ENCODE measurements at regions not wholly inside any gene's neighbourhood (a gene's known extent, or its start where the extent isn't known, plus 50 kb on each side); places are given as distances from the start of the nearest gene placed in this dataset.
"Not testable (repeated sequence)": the region's sequence is repeated elsewhere in the genome, so short reads cannot be mapped to it uniquely, and the experiment has no call there.

DNA sequence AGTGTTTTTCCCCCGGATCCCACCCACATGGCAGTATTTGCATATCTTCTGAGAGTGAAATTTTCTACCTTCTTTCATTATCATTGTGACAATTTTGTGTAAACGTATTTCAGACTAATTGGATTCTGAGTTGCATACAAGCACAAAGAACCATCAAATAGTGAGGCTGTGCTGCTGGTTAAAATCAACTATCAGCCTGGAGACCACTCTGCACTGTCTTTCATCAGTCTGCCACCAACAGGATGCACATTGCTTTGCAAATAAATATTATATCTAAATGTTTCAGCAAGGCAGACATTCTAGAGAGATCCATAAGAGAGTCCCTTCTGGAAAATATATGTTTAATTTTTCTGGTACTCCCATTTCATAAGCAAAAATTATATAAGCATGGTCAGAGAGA lies 851.8 kb downstream of the XPNPEP1 start:
- peaks cover 5% of the 10 kb centered on the region for H3K9me3 ChIP-seq (ENCODE audit: control insufficient read depth, low read length)
- no peaks in the 10 kb centered on the region for H3K4me1 ChIP-seq (ENCODE audit: control insufficient read depth, insufficient read depth, low read length, poor library complexity, severe bottlenecking)
- H3K36me3 ChIP-seq (ENCODE audit: control insufficient read depth, insufficient read depth, low read length), result no peaks in the 10 kb centered on the region
- WGBS, 2 experiments (ENCODE audit: insufficient coverage in 2 of 2), result 80% methylated on average over 1 of the region's 2 CpGs; no CpG with 5 or more reads in 1 of the 2 experiments
- H3K27ac ChIP-seq (ENCODE audit: low read depth, low read length, severe bottlenecking), result no peak overlapping the region
- H3K4me3 ChIP-seq (ENCODE audit: extremely low read depth, insufficient read depth, low read length, poor library complexity, severe bottlenecking), result no peak overlapping the region

DNA sequence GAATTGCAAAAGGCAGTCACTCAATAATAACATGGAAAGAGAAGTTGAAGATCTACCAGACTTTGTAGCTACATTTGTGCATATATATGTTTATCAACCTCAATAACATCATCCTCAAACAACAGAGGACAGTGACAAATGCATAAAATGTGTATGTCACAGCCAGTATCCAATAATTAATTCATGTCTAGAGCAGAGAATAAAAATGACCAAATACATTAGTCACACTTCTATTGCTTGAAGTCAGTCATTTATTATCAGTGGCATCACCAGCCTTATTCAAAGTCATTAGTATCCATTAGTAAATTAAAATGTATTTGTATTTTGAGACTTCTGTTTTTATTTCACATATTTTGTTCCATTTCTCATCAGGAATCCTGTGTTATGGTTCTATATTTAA lies 852.8 kb downstream of the XPNPEP1 start:
- H3K4me3 ChIP-seq (ENCODE audit: extremely low read depth, insufficient read depth, low read length, poor library complexity, severe bottlenecking), result no peak overlapping the region
- H3K9me3 ChIP-seq (ENCODE audit: control insufficient read depth, low read length), result no peaks in the 10 kb centered on the region
- H3K27ac ChIP-seq (ENCODE audit: low read depth, low read length, severe bottlenecking), result no peak overlapping the region
- no peaks in the 10 kb centered on the region for H3K4me1 ChIP-seq (ENCODE audit: control insufficient read depth, insufficient read depth, low read length, poor library complexity, severe bottlenecking)
- H3K36me3 ChIP-seq (ENCODE audit: control insufficient read depth, insufficient read depth, low read length), result no peaks in the 10 kb centered on the region

DNA sequence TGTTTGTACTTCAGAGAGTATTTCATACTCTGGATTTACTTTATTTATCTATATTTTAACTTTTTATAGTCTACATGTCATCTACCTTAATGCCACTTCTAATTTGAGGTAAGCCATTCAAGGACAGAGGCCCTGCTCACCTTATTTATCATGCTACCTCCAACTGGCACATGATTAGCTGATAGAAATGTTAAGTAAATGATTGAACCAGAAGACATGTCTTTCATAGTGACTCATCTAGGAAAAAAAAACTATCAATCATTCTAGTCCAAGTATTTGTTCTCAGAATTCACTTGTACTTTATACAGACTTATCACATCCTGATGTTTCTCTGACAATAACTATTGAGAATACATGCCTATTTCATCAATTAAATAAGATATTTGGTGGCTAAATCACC lies 856.3 kb downstream of the XPNPEP1 start:
- no peak overlapping the region for H3K4me3 ChIP-seq (ENCODE audit: extremely low read depth, insufficient read depth, low read length, poor library complexity, severe bottlenecking)
- no peaks in the 10 kb centered on the region for H3K4me1 ChIP-seq (ENCODE audit: control insufficient read depth, insufficient read depth, low read length, poor library complexity, severe bottlenecking)
- H3K9me3 ChIP-seq (ENCODE audit: control insufficient read depth, low read length), result peaks cover 15% of the 10 kb centered on the region
- no peak overlapping the region for H3K27ac ChIP-seq (ENCODE audit: low read depth, low read length, severe bottlenecking)
- H3K36me3 ChIP-seq (ENCODE audit: control insufficient read depth, insufficient read depth, low read length), result no peaks in the 10 kb centered on the region

DNA sequence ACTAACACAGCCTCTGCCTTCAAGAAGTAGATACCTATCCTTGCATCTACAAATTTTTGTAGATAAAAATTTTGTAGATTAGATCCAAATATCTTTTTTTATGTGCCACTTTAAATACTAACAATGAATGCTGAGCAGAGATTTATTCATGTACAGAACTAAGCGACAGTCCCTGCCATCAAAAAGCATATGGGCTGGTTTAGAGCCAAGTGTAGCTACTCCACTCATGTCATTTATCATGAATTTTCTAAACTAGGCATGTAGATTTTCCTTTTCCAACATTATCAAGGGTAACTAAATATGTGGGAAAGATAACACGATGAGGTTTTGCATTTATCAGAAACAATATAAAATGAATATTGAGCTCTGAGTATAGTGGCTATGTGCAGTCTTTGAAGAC lies 857.5 kb downstream of the XPNPEP1 start:
- no peak overlapping the region for H3K27ac ChIP-seq (ENCODE audit: low read depth, low read length, severe bottlenecking)
- WGBS, 2 experiments (ENCODE audit: insufficient coverage in 2 of 2), result 40% methylated on average over 1 of the region's 2 CpGs; no CpG with 5 or more reads in 1 of the 2 experiments
- no peaks in the 10 kb centered on the region for H3K36me3 ChIP-seq (ENCODE audit: control insufficient read depth, insufficient read depth, low read length)
- H3K4me3 ChIP-seq (ENCODE audit: extremely low read depth, insufficient read depth, low read length, poor library complexity, severe bottlenecking), result no peak overlapping the region
- H3K4me1 ChIP-seq (ENCODE audit: control insufficient read depth, insufficient read depth, low read length, poor library complexity, severe bottlenecking), result no peaks in the 10 kb centered on the region
- H3K9me3 ChIP-seq (ENCODE audit: control insufficient read depth, low read length), result peaks cover 15% of the 10 kb centered on the region

DNA sequence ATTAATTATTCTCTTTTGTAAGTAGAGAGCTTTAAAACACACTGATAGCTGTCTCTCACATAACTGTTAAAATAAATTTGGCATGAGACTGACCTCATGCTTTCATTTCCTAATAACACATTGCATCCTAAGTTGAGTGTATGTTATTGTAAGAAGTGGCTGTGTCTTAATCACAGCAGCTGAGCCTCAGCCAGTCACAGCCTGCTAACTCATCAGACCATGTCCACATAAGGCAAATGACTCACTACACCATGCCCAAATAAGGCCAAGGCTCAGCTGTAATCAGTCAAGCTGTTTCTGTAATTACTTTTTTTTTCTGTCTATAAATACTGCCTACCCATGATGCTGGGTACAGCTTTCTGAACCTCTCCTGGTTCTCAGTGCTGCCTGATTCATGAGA lies 860.9 kb downstream of the XPNPEP1 start:
- no peak overlapping the region for H3K4me3 ChIP-seq (ENCODE audit: extremely low read depth, insufficient read depth, low read length, poor library complexity, severe bottlenecking)
- H3K36me3 ChIP-seq (ENCODE audit: control insufficient read depth, insufficient read depth, low read length), result no peaks in the 10 kb centered on the region
- no peaks in the 10 kb centered on the region for H3K4me1 ChIP-seq (ENCODE audit: control insufficient read depth, insufficient read depth, low read length, poor library complexity, severe bottlenecking)
- no peak overlapping the region for H3K27ac ChIP-seq (ENCODE audit: low read depth, low read length, severe bottlenecking)
- H3K9me3 ChIP-seq (ENCODE audit: control insufficient read depth, low read length), result peaks cover 22% of the 10 kb centered on the region

DNA sequence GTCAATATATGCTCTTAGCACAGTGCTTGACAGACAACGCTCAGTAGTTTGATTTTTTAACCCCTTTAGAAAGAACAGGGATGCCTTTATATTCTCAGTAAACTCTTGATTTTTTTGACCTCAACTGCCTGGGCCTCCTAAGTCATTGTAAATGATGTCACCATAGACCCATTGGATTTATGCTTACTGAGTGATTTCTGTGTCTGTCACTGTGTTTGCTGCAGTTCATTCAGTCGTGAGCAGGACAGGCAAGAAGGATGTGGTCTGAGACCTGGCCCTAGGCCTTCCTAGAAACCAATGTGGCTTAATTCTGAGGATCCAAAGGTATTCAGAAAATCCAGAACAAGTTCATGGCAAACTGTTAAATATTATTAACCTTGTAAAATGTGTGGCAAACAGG lies 868.1 kb downstream of the XPNPEP1 start:
- Histone ChIP-seq H3K9me3 (ENCODE audit: control insufficient read depth, low read length) (peaks cover 10% of the 10 kb centered on the region), H3K4me3 (ENCODE audit: extremely low read depth, insufficient read depth, low read length, poor library complexity, severe bottlenecking) (no peak overlapping the region), H3K27ac (ENCODE audit: low read depth, low read length, severe bottlenecking) (no peak overlapping the region), H3K4me1 (ENCODE audit: control insufficient read depth, insufficient read depth, low read length, poor library complexity, severe bottlenecking) (no peaks in the 10 kb centered on the region), H3K36me3 (ENCODE audit: control insufficient read depth, insufficient read depth, low read length) (no peaks in the 10 kb centered on the region)
- 44 to 50% methylated on average over 1 of the region's 2 CpGs for WGBS, 2 experiments (ENCODE audit: insufficient coverage in 2 of 2)

DNA sequence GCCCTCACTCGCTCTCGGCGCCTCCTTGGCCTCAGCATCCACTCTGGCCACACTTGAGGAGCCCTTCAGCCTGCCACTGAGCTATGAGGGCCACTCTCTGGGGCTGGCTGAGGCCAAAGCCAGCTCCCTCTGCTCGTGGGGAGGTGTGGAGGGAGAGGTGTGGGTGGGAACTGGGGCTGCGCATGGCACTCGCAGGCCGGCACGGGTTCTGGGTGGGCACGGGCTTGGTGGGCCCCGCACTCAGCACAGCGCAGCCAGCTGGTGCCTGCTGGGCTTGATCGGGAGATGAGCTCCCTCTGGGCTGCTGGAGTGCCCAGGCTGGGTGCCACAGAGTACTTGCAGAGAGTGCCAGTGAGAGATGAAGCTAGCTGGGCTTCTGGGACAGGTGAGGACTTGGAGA lies 875.5 kb downstream of the XPNPEP1 start:
- 91 to 95% methylated on average over 8 to 9 of the region's 12 CpGs for WGBS, 2 experiments (ENCODE audit: insufficient coverage in 2 of 2)
- Histone ChIP-seq H3K4me3 (ENCODE audit: extremely low read depth, insufficient read depth, low read length, poor library complexity, severe bottlenecking) (no peak overlapping the region), H3K27ac (ENCODE audit: low read depth, low read length, severe bottlenecking) (no peak overlapping the region)

DNA sequence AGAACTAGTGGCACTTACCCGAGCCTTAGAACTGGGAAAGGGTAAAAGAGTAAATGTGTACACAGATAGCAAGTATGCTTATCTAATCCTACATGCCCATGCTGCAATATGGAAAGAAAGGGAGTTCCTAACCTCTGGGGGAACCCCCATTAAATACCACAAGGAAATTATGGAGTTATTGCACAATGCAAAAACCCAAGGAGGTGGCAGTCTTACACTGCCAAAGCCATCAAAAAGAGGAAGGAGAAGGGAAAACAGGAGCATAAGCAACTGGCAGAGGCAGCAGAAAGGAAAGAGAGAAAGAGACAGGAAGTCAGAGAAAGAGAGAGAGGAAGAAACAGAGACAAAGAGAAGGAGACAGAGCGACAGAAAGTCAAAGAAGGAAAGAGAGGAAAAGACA lies 876.9 kb downstream of the XPNPEP1 start:
- H3K4me1 ChIP-seq (ENCODE audit: control insufficient read depth, insufficient read depth, low read length, poor library complexity, severe bottlenecking); H3K4me3 ChIP-seq (ENCODE audit: extremely low read depth, insufficient read depth, low read length, poor library complexity, severe bottlenecking); H3K36me3 ChIP-seq (ENCODE audit: control insufficient read depth, insufficient read depth, low read length); H3K9me3 ChIP-seq (ENCODE audit: control insufficient read depth, low read length); H3K27ac ChIP-seq (ENCODE audit: low read depth, low read length, severe bottlenecking): not testable (repeated sequence)
- WGBS, 2 experiments (ENCODE audit: insufficient coverage in 2 of 2), result 55 to 67% methylated on average over 1 of the region's 2 CpGs

More for the DNA sequence above, 875.5 kb downstream of the XPNPEP1 start:
- H3K9me3 ChIP-seq (ENCODE audit: control insufficient read depth, low read length), result peaks cover 8% of the 10 kb centered on the region
- no peaks in the 10 kb centered on the region for H3K4me1 ChIP-seq (ENCODE audit: control insufficient read depth, insufficient read depth, low read length, poor library complexity, severe bottlenecking)
- H3K36me3 ChIP-seq (ENCODE audit: control insufficient read depth, insufficient read depth, low read length), result no peaks in the 10 kb centered on the region

DNA sequence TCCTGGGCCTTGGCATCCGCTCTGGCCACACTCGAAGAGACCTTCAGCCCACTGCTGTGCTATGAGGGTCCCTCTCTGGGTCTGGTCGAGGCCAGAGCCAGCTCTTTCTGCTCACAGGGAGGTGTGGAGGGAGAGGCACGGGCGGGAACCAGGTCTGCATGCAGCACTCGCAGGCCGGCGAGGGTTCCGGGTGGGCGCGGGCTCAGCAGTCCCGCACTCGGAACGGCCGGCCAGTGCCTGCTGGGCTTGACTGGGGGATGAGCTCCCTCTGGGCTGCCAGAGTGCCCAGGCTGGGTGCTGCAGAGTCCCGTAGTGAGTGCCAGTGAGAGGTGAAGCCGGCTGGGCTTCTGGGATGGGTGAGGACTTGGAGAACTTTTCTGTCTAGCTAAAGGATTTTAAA lies 882.7 kb downstream of the XPNPEP1 start:
- Histone ChIP-seq H3K4me1 (ENCODE audit: control insufficient read depth, insufficient read depth, low read length, poor library complexity, severe bottlenecking) (no peaks in the 10 kb centered on the region), H3K4me3 (ENCODE audit: extremely low read depth, insufficient read depth, low read length, poor library complexity, severe bottlenecking) (no peak overlapping the region), H3K36me3 (ENCODE audit: control insufficient read depth, insufficient read depth, low read length) (no peaks in the 10 kb centered on the region), H3K27ac (ENCODE audit: low read depth, low read length, severe bottlenecking) (no peak overlapping the region), H3K9me3 (ENCODE audit: control insufficient read depth, low read length) (peaks cover 5% of the 10 kb centered on the region)
- 90 to 94% methylated on average over 10 to 15 of the region's 17 CpGs for WGBS, 2 experiments (ENCODE audit: insufficient coverage in 2 of 2)

DNA sequence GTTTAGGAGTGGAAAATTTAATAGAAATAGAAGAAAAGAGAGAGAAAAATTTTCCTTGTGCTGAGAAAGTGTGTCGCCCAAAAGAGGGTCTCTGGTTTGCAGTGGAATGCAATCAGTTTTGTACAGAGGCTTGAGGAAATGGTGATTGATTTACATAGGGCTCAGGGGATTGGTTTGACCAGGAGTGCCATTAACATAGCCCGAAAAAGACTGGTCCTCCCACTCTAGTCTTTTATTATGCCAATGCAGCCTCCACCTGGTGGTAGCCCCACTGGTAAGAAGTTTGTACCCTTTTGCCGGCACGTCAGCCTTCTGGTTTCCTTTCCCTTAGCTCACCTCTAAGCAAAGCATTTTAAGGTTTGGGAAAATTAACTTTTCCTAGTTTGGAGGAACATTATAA lies 885.3 kb downstream of the XPNPEP1 start:
- WGBS, 2 experiments (ENCODE audit: insufficient coverage in 2 of 2), result 50 to 56% methylated on average over 1 of the region's 4 CpGs
- no peaks in the 10 kb centered on the region for H3K4me1 ChIP-seq (ENCODE audit: control insufficient read depth, insufficient read depth, low read length, poor library complexity, severe bottlenecking)
- no peaks in the 10 kb centered on the region for H3K36me3 ChIP-seq (ENCODE audit: control insufficient read depth, insufficient read depth, low read length)
- peaks cover 5% of the 10 kb centered on the region for H3K9me3 ChIP-seq (ENCODE audit: control insufficient read depth, low read length)
- H3K4me3 ChIP-seq (ENCODE audit: extremely low read depth, insufficient read depth, low read length, poor library complexity, severe bottlenecking), result no peak overlapping the region
- no peak overlapping the region for H3K27ac ChIP-seq (ENCODE audit: low read depth, low read length, severe bottlenecking)

DNA sequence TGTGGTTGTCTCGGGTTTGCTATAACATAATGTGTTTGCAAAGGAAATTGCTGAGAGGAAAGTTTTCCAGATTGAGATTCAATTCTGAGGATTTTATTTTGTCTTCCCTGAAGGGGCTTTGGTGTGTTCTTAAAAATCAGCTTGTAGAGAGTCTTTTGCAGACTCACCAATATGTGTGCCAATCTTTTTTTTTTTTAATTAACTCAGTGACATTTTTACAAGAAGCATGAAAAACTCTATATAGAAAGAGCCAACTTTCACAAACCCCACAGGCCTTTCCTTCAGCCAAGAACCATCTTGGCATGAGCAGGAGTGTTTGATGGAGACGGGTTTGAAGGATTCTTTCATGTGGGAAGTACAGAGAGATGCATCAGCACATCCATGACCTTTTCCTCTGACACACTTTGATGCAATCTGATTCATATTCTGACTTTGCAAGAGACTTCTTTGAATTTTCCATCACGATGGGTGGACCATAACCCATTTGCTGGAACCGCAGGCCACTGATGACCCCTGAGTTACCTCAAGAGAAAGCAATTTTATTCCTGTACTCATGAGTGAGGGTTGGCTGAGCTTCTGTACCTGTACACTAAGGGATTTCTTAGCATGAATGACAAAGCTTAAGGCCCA lies 892.6 kb downstream of the XPNPEP1 start:
- WGBS, 2 experiments (ENCODE audit: insufficient coverage in 2 of 2), result 71 to 77% methylated on average over 1 to 3 of the region's 4 CpGs
- Histone ChIP-seq H3K27ac (ENCODE audit: low read depth, low read length, severe bottlenecking) (no peak overlapping the region), H3K4me1 (ENCODE audit: control insufficient read depth, insufficient read depth, low read length, poor library complexity, severe bottlenecking) (no peaks in the 10 kb centered on the region), H3K4me3 (ENCODE audit: extremely low read depth, insufficient read depth, low read length, poor library complexity, severe bottlenecking) (no peak overlapping the region), H3K9me3 (ENCODE audit: control insufficient read depth, low read length) (peaks cover 4% of the 10 kb centered on the region), H3K36me3 (ENCODE audit: control insufficient read depth, insufficient read depth, low read length) (no peaks in the 10 kb centered on the region)

Data from mesodermal cell (in vitro differentiated cells).